ENCODE measurements at regions not wholly inside any gene's neighbourhood (a gene's known extent, or its start where the extent isn't known, plus 50 kb on each side); places are given as distances from the start of the nearest gene placed in this dataset.
"Not testable (repeated sequence)": the region's sequence is repeated elsewhere in the genome, so short reads cannot be mapped to it uniquely, and the experiment has no call there.

GRCh38 chr3:99295836-99296235, 342.6 kb upstream of the COL8A1 start:
- DNase-seq = no peak

- DNase-seq = not testable (repeated sequence)
Measured at GRCh38 chr3:99294092-99294491, 344.3 kb upstream of the COL8A1 start.

- no peak for DNase-seq
Measured at GRCh38 chr3:99287876-99288275, 350.5 kb upstream of the COL8A1 start.

GRCh38 chr3:99286266-99286845, 352.0 kb upstream of the COL8A1 start:
- DNase-seq = no peak

- DNase-seq = no peak
Measured at GRCh38 chr3:99269606-99270351, 368.3 kb upstream of the DCBLD2 start.

GRCh38 chr3:99256788-99257187, 355.3 kb upstream of the DCBLD2 start:
- DNase-seq = no peak

- DNase-seq = no peak
Measured at GRCh38 chr3:99253963-99254355, 352.5 kb upstream of the DCBLD2 start.

- no peak for DNase-seq
Measured at GRCh38 chr3:99250821-99251355, 349.4 kb upstream of the DCBLD2 start.

GRCh38 chr3:99250272-99250671, 348.8 kb upstream of the DCBLD2 start:
- no peak for DNase-seq

- no peak for DNase-seq
Measured at GRCh38 chr3:99249627-99250026, 348.1 kb upstream of the DCBLD2 start.

- no peak for DNase-seq
Measured at GRCh38 chr3:99248913-99249312, 347.4 kb upstream of the DCBLD2 start.

- DNase-seq = no peak
Measured at GRCh38 chr3:99248130-99248529, 346.6 kb upstream of the DCBLD2 start.

- DNase-seq = no peak
Measured at GRCh38 chr3:99246010-99246654, 344.6 kb upstream of the DCBLD2 start.

- no peak for DNase-seq
Measured at GRCh38 chr3:99242271-99242670, 340.8 kb upstream of the DCBLD2 start.

- no peak for DNase-seq
Measured at GRCh38 chr3:99240700-99241099, 339.2 kb upstream of the DCBLD2 start.

- DNase-seq = no peak
Measured at GRCh38 chr3:99236576-99236975, 335.1 kb upstream of the DCBLD2 start.

- no peak for DNase-seq
Measured at GRCh38 chr3:99232696-99233095, 331.2 kb upstream of the DCBLD2 start.

- DNase-seq = no peak
Measured at GRCh38 chr3:99218468-99218867, 317.0 kb upstream of the DCBLD2 start.

- DNase-seq = no peak
Measured at GRCh38 chr3:99212969-99213368, 311.5 kb upstream of the DCBLD2 start.

- no peak for DNase-seq
Measured at GRCh38 chr3:99211309-99211708, 309.8 kb upstream of the DCBLD2 start.

- no peak for DNase-seq
Measured at GRCh38 chr3:99199021-99199420, 297.5 kb upstream of the DCBLD2 start.

- DNase-seq = no peak
Measured at GRCh38 chr3:99191186-99191585, 289.7 kb upstream of the DCBLD2 start.

- no peak for DNase-seq
Measured at GRCh38 chr3:99188936-99189335, 287.4 kb upstream of the DCBLD2 start.

GRCh38 chr3:99186016-99186415, 284.5 kb upstream of the DCBLD2 start:
- no peak for DNase-seq

All from NCI-H1092 (cell line).